Vagina (tissue), 2 donors: ENCODE measurements at regions not wholly inside any gene's neighbourhood (a gene's known extent, or its start where the extent isn't known, plus 50 kb on each side); places are given as distances from the start of the nearest gene placed in this dataset.

ENCODE experiments used
- DNase-seq, 2 donors: peaks; one replicate each; pipeline ENCODE4 v3.0.0-alpha.2; 2017; ENCODE audit errors: extremely low spot score in 2 of 2
- H3K27ac ChIP-seq: fragments of 200-600 bp; sonication (generic); one replicate; pipeline ENCODE4 v1.5.1; 2019
- H3K27me3 ChIP-seq: fragments of 200-600 bp; sonication (generic); one replicate; pipeline ENCODE4 v1.5.1; 2019
- H3K36me3 ChIP-seq, 2 donors: fragments of 200-600 bp; sonication (generic); one replicate each; pipeline ENCODE4 v1.5.1; 2017 to 2019
- H3K4me1 ChIP-seq: fragments of 200-600 bp; sonication (generic); one replicate; pipeline ENCODE4 v1.5.1; 2019
- H3K4me3 ChIP-seq, 2 donors: fragments of 200-600 bp; sonication (generic); 1 replicate in 1 of 2; 2 replicates in 1 of 2; pipeline ENCODE4 v1.5.1; 2016 to 2019
- H3K9me3 ChIP-seq: fragments of 200-600 bp; sonication (generic); one replicate; pipeline ENCODE4 v1.5.1; 2019
- CTCF ChIP-seq, 3 experiments: fragments of 450-650 bp in 2 of 3; fragments of 200-600 bp in 1 of 3; sonication (generic) in 1 of 3; IDR thresholded peaks; one replicate each; pipeline ENCODE4 v1.5.1; 2017 to 2019; ENCODE audit warnings: antibody characterized with exemption in 3 of 3, mild to moderate bottlenecking in 2 of 3, moderate library complexity in 2 of 3
- POLR2A ChIP-seq, 2 donors: fragments of 450-650 bp; IDR thresholded peaks; one replicate each; pipeline ENCODE4 v1.6.1; 2017; ENCODE audit warnings: antibody characterized with exemption in 2 of 2, mild to moderate bottlenecking in 2 of 2, moderate library complexity in 2 of 2
- POLR2AphosphoS5 ChIP-seq, 2 donors: sonication (generic); formaldehyde crosslinking; IDR thresholded peaks; one replicate each; pipeline ENCODE4 v1.9.0; 2017; ENCODE audit warnings: antibody characterized with exemption in 2 of 2, mild to moderate bottlenecking in 2 of 2, low read depth in 1 of 2; ENCODE audit not compliant: insufficient read depth in 1 of 2
- intact Hi-C: fragments of 100-400 bp; cut with DNase I; formaldehyde crosslinking; loops from one replicate; pipeline ENCODE4 v1.15.1; 2023

- H3K4me3 ChIP-seq, result no peak overlapping the region
- no peaks in the 10 kb centered on the region for H3K36me3 ChIP-seq
- no peaks in the 10 kb centered on the region for H3K4me1 ChIP-seq
- H3K27me3 ChIP-seq, result no peaks in the 10 kb centered on the region
- no peak overlapping the region for H3K27ac ChIP-seq
- no peak for DNase-seq
- intact Hi-C loops, result no loop called here
- H3K9me3 ChIP-seq, result no peaks in the 10 kb centered on the region
- no peak for TF ChIP-seq CTCF (IDR thresholded peaks at IDR 0.05)
- TF ChIP-seq POLR2A (IDR thresholded peaks at IDR 0.05), result no peak
- no peak for TF ChIP-seq POLR2AphosphoS5 (IDR thresholded peaks at IDR 0.05; ENCODE audit: insufficient read depth in 1 of 2, low read depth in 1 of 2)
Observed at GRCh38 chr13:99144306-99144705, 56.3 kb upstream of the UBAC2 start.

- intact Hi-C loops, result no loop called here
- H3K4me3 ChIP-seq, result no peak overlapping the region
- no peak overlapping the region for H3K27ac ChIP-seq
- no peak for DNase-seq
- no peaks in the 10 kb centered on the region for H3K9me3 ChIP-seq
- no peaks in the 10 kb centered on the region for H3K4me1 ChIP-seq
- H3K27me3 ChIP-seq, result no peaks in the 10 kb centered on the region
- no peak for TF ChIP-seq POLR2A (IDR thresholded peaks at IDR 0.05)
- no peak for TF ChIP-seq POLR2AphosphoS5 (IDR thresholded peaks at IDR 0.05; ENCODE audit: insufficient read depth in 1 of 2, low read depth in 1 of 2)
- no peak for TF ChIP-seq CTCF (IDR thresholded peaks at IDR 0.05)
- no peaks in the 10 kb centered on the region for H3K36me3 ChIP-seq
Observed at GRCh38 chr13:99145461-99145860, 55.2 kb upstream of the UBAC2 start.

GRCh38 chr13:99150575-99151361 lies 49.9 kb upstream of the UBAC2 start:
- Histone ChIP-seq H3K4me1 (no peaks in the 10 kb centered on the region), H3K27me3 (no peaks in the 10 kb centered on the region), H3K4me3 (no peak overlapping the region), H3K9me3 (no peaks in the 10 kb centered on the region), H3K27ac (no peak overlapping the region), H3K36me3 (no peaks in the 10 kb centered on the region)
- no peak for TF ChIP-seq POLR2A (IDR thresholded peaks at IDR 0.05)
- TF ChIP-seq CTCF (IDR thresholded peaks at IDR 0.05), result no peak
- TF ChIP-seq POLR2AphosphoS5 (IDR thresholded peaks at IDR 0.05; ENCODE audit: insufficient read depth in 1 of 2, low read depth in 1 of 2), result no peak
- intact Hi-C loops, result no loop called here
- no peak for DNase-seq
